Activated CD4-positive, alpha-beta T cell treated with anti-CD3 and anti-CD28 coated beads, Interleukin-2, amount 10 ng/mL, durations not matched to agents 7 days and 5 days (primary cell): ENCODE measurements at regions not wholly inside any gene's neighbourhood (a gene's known extent, or its start where the extent isn't known, plus 50 kb on each side); places are given as distances from the start of the nearest gene placed in this dataset.

Source experiments
- CTCF ChIA-PET: fragments of 350-600 bp; sonication (Branson Sonifier 250); formaldehyde crosslinking; loops from one replicate; lab custom pipeline; 2021; ENCODE audit warnings: antibody characterized with exemption; lab: Charles Lee
- POLR2A ChIA-PET: fragments of 350-600 bp; sonication (Branson Sonifier 250); formaldehyde crosslinking; loops from one replicate; lab custom pipeline; 2021; ENCODE audit warnings: antibody characterized with exemption; lab: Charles Lee
- DNase-seq: peaks from one replicate; pipeline ENCODE4 v3.0.0-alpha.2; 2020
- H3K27ac Mint-ChIP-seq: one replicate; pipeline ENCODE4 v1.8.0; 2021; ENCODE audit warnings: mild to moderate bottlenecking, moderate library complexity, mixed read lengths
- H3K27me3 Mint-ChIP-seq: one replicate; pipeline ENCODE4 v1.8.0; 2021; ENCODE audit warnings: mixed read lengths
- H3K36me3 Mint-ChIP-seq: one replicate; pipeline ENCODE4 v1.8.0; 2021; ENCODE audit warnings: low read depth, mixed read lengths
- H3K4me1 Mint-ChIP-seq: one replicate; pipeline ENCODE4 v1.8.0; 2021; ENCODE audit warnings: mixed read lengths
- H3K4me3 Mint-ChIP-seq: one replicate; pipeline ENCODE4 v1.8.0; 2021; ENCODE audit warnings: mild to moderate bottlenecking, moderate library complexity, mixed read lengths
- H3K9me3 Mint-ChIP-seq: one replicate; pipeline ENCODE4 v1.8.0; 2021; ENCODE audit warnings: mixed read lengths

- no peak for DNase-seq
- Mint-ChIP-seq H3K27ac (no peak overlapping the region), H3K4me3 (no peak overlapping the region), H3K36me3 (peaks cover 5% of the 10 kb centered on the region), H3K27me3 (no peaks in the 10 kb centered on the region), H3K4me1 (peaks cover 5% of the 10 kb centered on the region), H3K9me3 (peaks cover 8% of the 10 kb centered on the region)
- ChIA-PET CTCF (no interaction called here), POLR2A (no interaction called here)
Observed at GRCh38 chr6:14646371-14646770, 528.8 kb downstream of the CD83 start.

GRCh38 chr6:14647357-14647756 is 529.8 kb downstream of the CD83 start:
- ChIA-PET POLR2A (no interaction called here), CTCF (interaction anchor here (0.8 kb wide), 1 partner anchor 10 kb away, joined by 3 read pairs; no protein-coding TSS in a partner anchor)
- peaks cover 5% of the 10 kb centered on the region for H3K36me3 Mint-ChIP-seq
- no peak for DNase-seq
- peaks cover 12% of the 10 kb centered on the region for H3K9me3 Mint-ChIP-seq
- H3K4me3 Mint-ChIP-seq: no peak overlapping the region
- H3K27me3 Mint-ChIP-seq: no peaks in the 10 kb centered on the region
- H3K27ac Mint-ChIP-seq: no peak overlapping the region
- peaks cover 5% of the 10 kb centered on the region for H3K4me1 Mint-ChIP-seq

- H3K9me3 Mint-ChIP-seq: peaks cover 14% of the 10 kb centered on the region
- POLR2A ChIA-PET: no interaction called here
- peaks cover 26% of the 10 kb centered on the region for H3K4me1 Mint-ChIP-seq
Observed at GRCh38 chr6:14652536-14652935, 535.0 kb downstream of the CD83 start.

GRCh38 chr6:14655201-14656061 is 537.9 kb downstream of the CD83 start:
- Mint-ChIP-seq H3K9me3 (peaks cover 10% of the 10 kb centered on the region), H3K4me1 (peaks cover 27% of the 10 kb centered on the region), H3K36me3 (peaks cover 5% of the 10 kb centered on the region), H3K27ac (peak overlapping the region; percentile 79), H3K4me3 (no peak overlapping the region), H3K27me3 (peaks cover 2% of the 10 kb centered on the region)
- ChIA-PET POLR2A (no interaction called here), CTCF (interaction anchor here (0.5 to 1.3 kb wide), 2 partner anchors 19 to 133 kb away, joined by 4 to 5 read pairs; no protein-coding TSS in a partner anchor)
- DNase-seq: no peak

More at GRCh38 chr6:14652536-14652935, 535.0 kb downstream of the CD83 start:
- no peaks in the 10 kb centered on the region for H3K27me3 Mint-ChIP-seq
- H3K4me3 Mint-ChIP-seq: no peak overlapping the region
- H3K36me3 Mint-ChIP-seq: peaks cover 8% of the 10 kb centered on the region
- CTCF ChIA-PET: no interaction called here
- no peak for DNase-seq
- H3K27ac Mint-ChIP-seq: no peak overlapping the region

- Mint-ChIP-seq H3K9me3 (peaks cover 10% of the 10 kb centered on the region), H3K4me3 (no peak overlapping the region), H3K4me1 (peaks cover 27% of the 10 kb centered on the region), H3K27me3 (peaks cover 2% of the 10 kb centered on the region), H3K36me3 (peaks cover 5% of the 10 kb centered on the region), H3K27ac (peak overlapping the region; percentile 79)
- ChIA-PET CTCF (interaction anchor here (1.0 to 1.3 kb wide), 2 partner anchors 20 to 190 kb away, joined by 3 to 5 read pairs; no protein-coding TSS in a partner anchor), POLR2A (no interaction called here)
- DNase-seq: no peak
Observed at GRCh38 chr6:14656078-14656521, 538.5 kb downstream of the CD83 start.

GRCh38 chr6:14656649-14657048 is 539.1 kb downstream of the CD83 start:
- Mint-ChIP-seq H3K9me3 (peaks cover 6% of the 10 kb centered on the region), H3K4me3 (no peak overlapping the region), H3K27me3 (peaks cover 2% of the 10 kb centered on the region), H3K27ac (no peak overlapping the region), H3K36me3 (peaks cover 5% of the 10 kb centered on the region), H3K4me1 (peaks cover 27% of the 10 kb centered on the region)
- CTCF ChIA-PET: interaction anchor here (1.0 to 1.3 kb wide), 2 partner anchors 20 to 191 kb away, joined by 3 to 5 read pairs; no protein-coding TSS in a partner anchor
- POLR2A ChIA-PET: interaction anchor here (0.6 kb wide), 1 partner anchor 273 kb away, joined by 3 read pairs; no protein-coding TSS in a partner anchor
- no peak for DNase-seq

- Mint-ChIP-seq H3K36me3 (peaks cover 5% of the 10 kb centered on the region), H3K4me3 (no peak overlapping the region), H3K9me3 (peaks cover 6% of the 10 kb centered on the region), H3K4me1 (peaks cover 27% of the 10 kb centered on the region), H3K27me3 (peaks cover 2% of the 10 kb centered on the region), H3K27ac (no peak overlapping the region)
- CTCF ChIA-PET: interaction anchor here (0.6 kb wide), 1 partner anchor 68 kb away, joined by 3 read pairs; no protein-coding TSS in a partner anchor
- DNase-seq: no peak
- POLR2A ChIA-PET: no interaction called here
Observed at GRCh38 chr6:14658030-14658429, 540.5 kb downstream of the CD83 start.

- ChIA-PET CTCF (interaction anchor here (0.9 to 1.3 kb wide), 2 partner anchors 9 to 23 kb away, joined by 3 to 12 read pairs; no protein-coding TSS in a partner anchor), POLR2A (no interaction called here)
- H3K9me3 Mint-ChIP-seq: peaks cover 5% of the 10 kb centered on the region
- peaks cover 29% of the 10 kb centered on the region for H3K4me1 Mint-ChIP-seq
- H3K4me3 Mint-ChIP-seq: no peak overlapping the region
- no peak for DNase-seq
- H3K27me3 Mint-ChIP-seq: peaks cover 2% of the 10 kb centered on the region
- H3K36me3 Mint-ChIP-seq: peaks cover 5% of the 10 kb centered on the region
- no peak overlapping the region for H3K27ac Mint-ChIP-seq
Observed at GRCh38 chr6:14658886-14659561, 541.5 kb downstream of the CD83 start.

GRCh38 chr6:14659841-14660240 is 542.3 kb downstream of the CD83 start:
- Mint-ChIP-seq H3K9me3 (peaks cover 2% of the 10 kb centered on the region), H3K27me3 (peaks cover 2% of the 10 kb centered on the region), H3K4me3 (no peak overlapping the region), H3K4me1 (peaks cover 37% of the 10 kb centered on the region), H3K27ac (no peak overlapping the region), H3K36me3 (no peaks in the 10 kb centered on the region)
- DNase-seq: no peak
- ChIA-PET CTCF (interaction anchor here (0.6 to 1.3 kb wide), 3 partner anchors 8 to 366 kb away, joined by 3 to 12 read pairs (median 5); no protein-coding TSS in a partner anchor), POLR2A (no interaction called here)

- Mint-ChIP-seq H3K4me1 (peaks cover 37% of the 10 kb centered on the region), H3K4me3 (no peak overlapping the region), H3K27ac (no peak overlapping the region), H3K9me3 (peaks cover 2% of the 10 kb centered on the region), H3K27me3 (peaks cover 2% of the 10 kb centered on the region), H3K36me3 (no peaks in the 10 kb centered on the region)
- ChIA-PET POLR2A (interaction anchor here (0.9 kb wide), 1 partner anchor 26 kb away, joined by 5 read pairs; no protein-coding TSS in a partner anchor), CTCF (interaction anchor here (0.6 to 1.5 kb wide), 3 partner anchors 9 to 782 kb away, joined by 4 to 5 read pairs (median 4); no protein-coding TSS in a partner anchor)
- DNase-seq: peak; percentile 72
Observed at GRCh38 chr6:14660806-14661579, 543.4 kb downstream of the CD83 start.

GRCh38 chr6:14661691-14662090 is 544.1 kb downstream of the CD83 start:
- Mint-ChIP-seq H3K27me3 (peaks cover 5% of the 10 kb centered on the region), H3K4me1 (peaks cover 33% of the 10 kb centered on the region), H3K36me3 (no peaks in the 10 kb centered on the region), H3K4me3 (no peak overlapping the region), H3K9me3 (peaks cover 2% of the 10 kb centered on the region), H3K27ac (no peak overlapping the region)
- POLR2A ChIA-PET: no interaction called here
- CTCF ChIA-PET: interaction anchor here (0.9 to 1.5 kb wide), 2 partner anchors 8 kb away, joined by 3 to 5 read pairs; no protein-coding TSS in a partner anchor
- no peak for DNase-seq

GRCh38 chr6:14664112-14664601 is 546.6 kb downstream of the CD83 start:
- H3K9me3 Mint-ChIP-seq: no peaks in the 10 kb centered on the region

More at GRCh38 chr6:14664112-14664601, 546.6 kb downstream of the CD83 start:
- ChIA-PET POLR2A (no interaction called here), CTCF (no interaction called here)
- Mint-ChIP-seq H3K36me3 (peaks cover 2% of the 10 kb centered on the region), H3K4me1 (peaks cover 24% of the 10 kb centered on the region), H3K27me3 (peaks cover 3% of the 10 kb centered on the region), H3K27ac (peak overlapping the region; percentile 88), H3K4me3 (peak overlapping the region; percentile 23)
- DNase-seq: peak; percentile 43
